Neural cell (in vitro differentiated cells): ENCODE measurements at regions not wholly inside any gene's neighbourhood (a gene's known extent, or its start where the extent isn't known, plus 50 kb on each side); places are given as distances from the start of the nearest gene placed in this dataset.

Source experiments
- CTCF ChIP-seq: fragments of 450-650 bp; IDR thresholded peaks from 2 replicates; pipeline ENCODE4 v1.5.1; 2014; ENCODE audit warnings: antibody characterized with exemption, mild to moderate bottlenecking, moderate library complexity; ENCODE audit not compliant: poor library complexity, severe bottlenecking
- EP300 ChIP-seq: fragments of 450-650 bp; conservative IDR thresholded peaks from 2 replicates; pipeline ENCODE4 v1.6.1; 2014; ENCODE audit warnings: antibody characterized with exemption, mild to moderate bottlenecking, moderate library complexity; ENCODE audit not compliant: poor library complexity, severe bottlenecking
- POLR2AphosphoS5 ChIP-seq: IDR thresholded peaks from 2 replicates; pipeline ENCODE4 v1.6.1; 2012
- RAD21 ChIP-seq: fragments of 450-650 bp; conservative IDR thresholded peaks from 2 replicates; pipeline ENCODE4 v1.6.1; 2014; ENCODE audit warnings: antibody characterized with exemption, mild to moderate bottlenecking, moderate library complexity

GRCh38 chr11:91608677-91609076 lies 615.9 kb upstream of the FAT3 start:
- TF ChIP-seq EP300 (no peak), CTCF (no peak), RAD21 (no peak), POLR2AphosphoS5 (no peak)
